ENCODE measurements at regions not wholly inside any gene's neighbourhood (a gene's known extent, or its start where the extent isn't known, plus 50 kb on each side); places are given as distances from the start of the nearest gene placed in this dataset.

GRCh38 chr5:18240971-18241370 is 606.7 kb downstream of the TAF11L14 start:
- peaks cover 4% of the 10 kb centered on the region; the same call in 1 of the 3 replicates for H3K9me3 Mint-ChIP-seq
- ATAC-seq (no peak), DNase-seq (ENCODE audit: low spot score) (no peak)
- Histone ChIP-seq H2AFZ (no peak overlapping the region), H3K27me3 (ENCODE audit: insufficient read depth) (no peaks in the 10 kb centered on the region), H3K9me2 (ENCODE audit: insufficient read depth) (no peaks in the 10 kb centered on the region), H3K4me1 (ENCODE audit: insufficient read depth) (no peaks in the 10 kb centered on the region), H3K79me2 (replicated peaks; ENCODE audit: insufficient read depth) (no peaks in the 10 kb centered on the region), H3K4me2 (no peak overlapping the region), H3K27ac (ENCODE audit: low read depth) (no peak overlapping the region), H3K36me3 (ENCODE audit: insufficient read depth) (peaks cover 3% of the 10 kb centered on the region; the same call in 1 of the 2 replicates), H3K4me3 (no peak overlapping the region), H3F3A (replicated peaks; ENCODE audit: low read depth) (no peaks in the 10 kb centered on the region), H4K20me1 (replicated peaks; ENCODE audit: insufficient read depth) (no peaks in the 10 kb centered on the region)
- TF ChIP-seq EZH2phosphoT487 (IDR thresholded peaks at IDR 0.05; ENCODE audit: unreplicated experiment) (no peak), ZNF462 (CRISPR knock-in tag; IDR thresholded peaks at IDR 0.05) (no peak), CREB1 (CRISPR knock-in tag; IDR thresholded peaks at IDR 0.05; ENCODE audit: low read depth) (no peak), CTCF (conservative IDR thresholded peaks at IDR 0.05; ENCODE audit: low read depth in 2 of 2) (no peak), REST (IDR thresholded peaks at IDR 0.05; ENCODE audit: unreplicated experiment) (no peak), EZH2 (IDR thresholded peaks at IDR 0.05; ENCODE audit: low read depth, unreplicated experiment) (no peak), ZNF114 (CRISPR knock-in tag; IDR thresholded peaks at IDR 0.05) (no peak), ETS1 (IDR thresholded peaks at IDR 0.05) (no peak), POLR2AphosphoS5 (IDR thresholded peaks at IDR 0.05; ENCODE audit: low read depth) (no peak), STAT1 (IDR thresholded peaks at IDR 0.05; ENCODE audit: unreplicated experiment) (no peak), JUNB (IDR thresholded peaks at IDR 0.05; ENCODE audit: unreplicated experiment) (no peak), NANOG (IDR thresholded peaks at IDR 0.05; ENCODE audit: borderline replicate concordance) (no peak), ZNF331 (CRISPR knock-in tag; IDR thresholded peaks at IDR 0.05; ENCODE audit: low read depth) (no peak)
- H3K4me1 Mint-ChIP-seq = no peaks in the 10 kb centered on the region
- peaks cover 2% of the 10 kb centered on the region; the same call in 1 of the 3 replicates for H3K36me3 Mint-ChIP-seq (ENCODE audit: low read depth)
- no peaks in the 10 kb centered on the region for H3K27me3 Mint-ChIP-seq (ENCODE audit: insufficient read depth, low read depth, poor library complexity)
- no peak overlapping the region for H3K27ac Mint-ChIP-seq
- no peak overlapping the region for H3K4me3 Mint-ChIP-seq
